ENCODE measurements at regions not wholly inside any gene's neighbourhood (a gene's known extent, or its start where the extent isn't known, plus 50 kb on each side); places are given as distances from the start of the nearest gene placed in this dataset.
"Not testable (repeated sequence)": the region's sequence is repeated elsewhere in the genome, so short reads cannot be mapped to it uniquely, and the experiment has no call there.

DNA sequence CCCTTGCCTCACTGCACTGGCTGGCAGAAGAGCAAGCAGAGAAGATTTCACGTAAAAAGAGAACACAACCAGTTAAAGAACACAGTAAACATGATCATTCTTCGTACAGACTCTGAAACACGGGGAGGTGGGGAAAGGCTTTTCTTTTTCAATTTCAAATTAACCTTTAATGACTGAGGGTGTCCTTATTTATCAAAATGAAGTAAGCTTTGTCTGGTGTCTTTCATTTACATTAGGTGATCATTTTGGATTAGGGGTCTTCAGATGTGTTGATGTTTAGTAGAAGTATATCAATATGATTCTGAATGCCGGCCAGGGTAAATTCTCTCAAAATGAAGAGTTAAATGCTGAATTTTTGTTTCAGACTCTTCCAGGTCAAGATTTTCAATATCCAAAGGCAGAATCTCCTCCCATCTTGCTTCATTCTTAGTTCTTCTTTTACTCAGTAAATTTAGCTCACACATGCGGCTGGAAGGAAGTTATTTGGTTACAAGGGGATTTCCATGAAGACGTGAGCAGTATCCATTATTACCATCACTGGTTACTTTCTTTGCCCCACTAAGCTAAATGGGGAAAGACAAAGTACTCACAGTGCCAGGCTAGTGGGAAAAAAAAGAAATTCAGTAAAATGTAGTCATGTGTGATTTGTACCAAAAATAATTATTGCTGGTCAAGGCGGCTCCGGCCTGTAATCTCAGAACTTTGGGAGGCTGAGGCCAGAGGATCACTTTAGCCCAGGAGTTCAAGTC, 272.2 kb upstream of the NR2F2 start:
- Mint-ChIP-seq H3K36me3 (ENCODE audit: unreplicated experiment) (no peaks in the 10 kb centered on the region), H3K9me3 (ENCODE audit: unreplicated experiment) (no peaks in the 10 kb centered on the region), H3K27ac (ENCODE audit: unreplicated experiment) (no peak overlapping the region), H3K4me3 (ENCODE audit: unreplicated experiment) (no peak overlapping the region), H3K4me1 (ENCODE audit: low read depth, unreplicated experiment) (no peaks in the 10 kb centered on the region), H3K27me3 (ENCODE audit: unreplicated experiment) (peaks cover 5% of the 10 kb centered on the region)
- TF ChIP-seq, protein P1, sequence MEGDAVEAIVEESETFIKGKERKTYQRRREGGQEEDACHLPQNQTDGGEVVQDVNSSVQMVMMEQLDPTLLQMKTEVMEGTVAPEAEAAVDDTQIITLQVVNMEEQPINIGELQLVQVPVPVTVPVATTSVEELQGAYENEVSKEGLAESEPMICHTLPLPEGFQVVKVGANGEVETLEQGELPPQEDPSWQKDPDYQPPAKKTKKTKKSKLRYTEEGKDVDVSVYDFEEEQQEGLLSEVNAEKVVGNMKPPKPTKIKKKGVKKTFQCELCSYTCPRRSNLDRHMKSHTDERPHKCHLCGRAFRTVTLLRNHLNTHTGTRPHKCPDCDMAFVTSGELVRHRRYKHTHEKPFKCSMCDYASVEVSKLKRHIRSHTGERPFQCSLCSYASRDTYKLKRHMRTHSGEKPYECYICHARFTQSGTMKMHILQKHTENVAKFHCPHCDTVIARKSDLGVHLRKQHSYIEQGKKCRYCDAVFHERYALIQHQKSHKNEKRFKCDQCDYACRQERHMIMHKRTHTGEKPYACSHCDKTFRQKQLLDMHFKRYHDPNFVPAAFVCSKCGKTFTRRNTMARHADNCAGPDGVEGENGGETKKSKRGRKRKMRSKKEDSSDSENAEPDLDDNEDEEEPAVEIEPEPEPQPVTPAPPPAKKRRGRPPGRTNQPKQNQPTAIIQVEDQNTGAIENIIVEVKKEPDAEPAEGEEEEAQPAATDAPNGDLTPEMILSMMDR (IDR thresholded peaks at IDR 0.05; ENCODE audit: partially characterized antibody, unreplicated experiment) = no peak
- DNase-seq = no peak

- not testable (repeated sequence) for H3K27me3 Mint-ChIP-seq (ENCODE audit: unreplicated experiment); H3K4me1 Mint-ChIP-seq (ENCODE audit: low read depth, unreplicated experiment); H3K9me3 Mint-ChIP-seq (ENCODE audit: unreplicated experiment); H3K36me3 Mint-ChIP-seq (ENCODE audit: unreplicated experiment); H3K4me3 Mint-ChIP-seq (ENCODE audit: unreplicated experiment); H3K27ac Mint-ChIP-seq (ENCODE audit: unreplicated experiment); DNase-seq
Measured at GRCh38 chr15:96058852-96059103, 271.7 kb upstream of the NR2F2 start.

- DNase-seq; H3K9me3 Mint-ChIP-seq (ENCODE audit: unreplicated experiment); H3K27me3 Mint-ChIP-seq (ENCODE audit: unreplicated experiment); H3K4me1 Mint-ChIP-seq (ENCODE audit: low read depth, unreplicated experiment); H3K4me3 Mint-ChIP-seq (ENCODE audit: unreplicated experiment); H3K36me3 Mint-ChIP-seq (ENCODE audit: unreplicated experiment); H3K27ac Mint-ChIP-seq (ENCODE audit: unreplicated experiment): not testable (repeated sequence)
Measured at GRCh38 chr15:96060591-96060990, 269.9 kb upstream of the NR2F2 start.

- Mint-ChIP-seq H3K36me3 (ENCODE audit: unreplicated experiment) (no peaks in the 10 kb centered on the region), H3K4me1 (ENCODE audit: low read depth, unreplicated experiment) (no peaks in the 10 kb centered on the region), H3K4me3 (ENCODE audit: unreplicated experiment) (no peak overlapping the region), H3K9me3 (ENCODE audit: unreplicated experiment) (no peaks in the 10 kb centered on the region), H3K27me3 (ENCODE audit: unreplicated experiment) (no peaks in the 10 kb centered on the region), H3K27ac (ENCODE audit: unreplicated experiment) (no peak overlapping the region)
- TF ChIP-seq, protein P1 (IDR thresholded peaks at IDR 0.05; ENCODE audit: partially characterized antibody, unreplicated experiment) = no peak
- no peak for DNase-seq
Measured at GRCh38 chr15:96064351-96064756, 266.1 kb upstream of the NR2F2 start.

GRCh38 chr15:96066126-96066525, 264.4 kb upstream of the NR2F2 start:
- TF ChIP-seq, protein P1 (IDR thresholded peaks at IDR 0.05; ENCODE audit: partially characterized antibody, unreplicated experiment) = no peak
- Mint-ChIP-seq H3K4me3 (ENCODE audit: unreplicated experiment) (no peak overlapping the region), H3K4me1 (ENCODE audit: low read depth, unreplicated experiment) (no peaks in the 10 kb centered on the region), H3K9me3 (ENCODE audit: unreplicated experiment) (no peaks in the 10 kb centered on the region), H3K27ac (ENCODE audit: unreplicated experiment) (no peak overlapping the region), H3K36me3 (ENCODE audit: unreplicated experiment) (no peaks in the 10 kb centered on the region), H3K27me3 (ENCODE audit: unreplicated experiment) (no peaks in the 10 kb centered on the region)
- no peak for DNase-seq

DNA sequence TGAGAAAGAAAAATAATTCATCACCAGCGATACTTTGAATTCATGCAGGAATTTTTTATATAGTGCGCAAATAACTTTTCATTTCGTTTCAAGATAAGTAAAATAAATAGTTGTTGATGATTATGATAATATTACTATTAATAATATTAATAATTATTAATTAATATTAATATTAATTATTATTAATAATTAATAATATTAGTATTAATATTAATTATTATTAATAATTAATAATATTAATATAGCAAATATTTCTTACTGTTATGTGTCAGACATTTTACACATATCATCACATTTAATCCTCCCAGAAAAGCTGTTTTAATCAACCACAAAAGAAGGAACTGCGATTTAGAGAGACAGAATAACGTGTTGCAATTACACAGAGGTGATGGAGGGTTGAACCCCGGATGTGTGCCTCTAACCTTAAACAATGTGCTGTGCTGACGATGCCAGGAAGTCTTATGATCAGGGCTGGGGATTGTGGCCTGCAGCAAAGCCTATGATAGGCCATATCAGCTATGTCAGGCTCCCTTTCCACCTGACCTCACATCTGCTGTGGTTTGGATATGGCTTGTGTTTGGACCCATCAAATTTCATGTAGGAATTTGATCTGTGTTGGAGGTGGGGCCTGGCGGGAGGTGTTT, 263.5 kb upstream of the NR2F2 start:
- H3K27me3 Mint-ChIP-seq (ENCODE audit: unreplicated experiment) = no peaks in the 10 kb centered on the region
- DNase-seq = no peak
- H3K36me3 Mint-ChIP-seq (ENCODE audit: unreplicated experiment) = no peaks in the 10 kb centered on the region
- H3K27ac Mint-ChIP-seq (ENCODE audit: unreplicated experiment) = no peak overlapping the region
- no peak overlapping the region for H3K4me3 Mint-ChIP-seq (ENCODE audit: unreplicated experiment)
- H3K4me1 Mint-ChIP-seq (ENCODE audit: low read depth, unreplicated experiment) = no peaks in the 10 kb centered on the region
- TF ChIP-seq, protein P1 (IDR thresholded peaks at IDR 0.05; ENCODE audit: partially characterized antibody, unreplicated experiment) = no peak
- H3K9me3 Mint-ChIP-seq (ENCODE audit: unreplicated experiment) = no peaks in the 10 kb centered on the region

All from glutamatergic neuron (in vitro differentiated cells).